ENCODE measurements at regions not wholly inside any gene's neighbourhood (a gene's known extent, or its start where the extent isn't known, plus 50 kb on each side); places are given as distances from the start of the nearest gene placed in this dataset.

GRCh38 chr2:215680605-215681598 is 245.0 kb upstream of the FN1 start (continued):
- peak; percentile 93 for TF ChIP-seq ZNF646 (CRISPR knock-in tag; IDR thresholded peaks at IDR 0.05)
- TF ChIP-seq ZSCAN29 (CRISPR knock-in tag; conservative IDR thresholded peaks at IDR 0.05) = peak; percentile 97
- 0 out of 2 replicates have a peak, but pooled peaks have one; percentile 24 for TF ChIP-seq HBP1 (CRISPR knock-in tag; IDR thresholded peaks at IDR 0.05; ENCODE audit: low read depth)
- TF ChIP-seq ZNF598 (CRISPR knock-in tag; IDR thresholded peaks at IDR 0.05; ENCODE audit: borderline replicate concordance) = no peak
- peak; percentile 65 for TF ChIP-seq STAG1 (CRISPR knock-in tag; IDR thresholded peaks at IDR 0.05)
- TF ChIP-seq GPBP1L1 (CRISPR knock-in tag; IDR thresholded peaks at IDR 0.05) = no peak
- peak; percentile 99 for TF ChIP-seq PAXIP1 (CRISPR knock-in tag; conservative IDR thresholded peaks at IDR 0.05)
- peak; percentile 99 for TF ChIP-seq MBD4 (IDR thresholded peaks at IDR 0.05; ENCODE audit: borderline replicate concordance, low read length)
- TF ChIP-seq ARHGAP35 (CRISPR knock-in tag; IDR thresholded peaks at IDR 0.05; ENCODE audit: borderline replicate concordance) = no peak
- TF ChIP-seq YEATS2 (CRISPR knock-in tag; IDR thresholded peaks at IDR 0.05; ENCODE audit: borderline replicate concordance) = 0 out of 2 replicates have a peak, but pooled peaks have one; percentile 19
- TF ChIP-seq ATF1 (CRISPR knock-in tag; IDR thresholded peaks at IDR 0.05) = peak; percentile 83

Data from HepG2 (cell line).